SU-DHL-6 (cell line): ENCODE measurements at regions not wholly inside any gene's neighbourhood (a gene's known extent, or its start where the extent isn't known, plus 50 kb on each side); places are given as distances from the start of the nearest gene placed in this dataset.

ENCODE experiments used
- H2AFZ ChIP-seq: fragments of 200-600 bp; sonication (generic); 2 replicates; pipeline ENCODE4 v1.6.1; 2014; ENCODE audit warnings: low read depth, mild to moderate bottlenecking, moderate library complexity, mixed read lengths, antibody characterized with exemption, low read length; ENCODE audit not compliant: severe bottlenecking
- H3F3A ChIP-seq: fragments of 200-600 bp; shearing (Covaris generic); 2 replicates; pipeline ENCODE4 v1.6.0; 2016; ENCODE audit warnings: antibody characterized with exemption, mild to moderate bottlenecking; ENCODE audit not compliant: insufficient read depth
- H3K27ac ChIP-seq: fragments of 200-600 bp; sonication (generic); 2 replicates; pipeline ENCODE4 v1.5.1; 2016; ENCODE audit warnings: low read depth, mild to moderate bottlenecking, low read length, moderate library complexity, mixed read lengths
- H3K27me3 ChIP-seq: fragments of 200-600 bp; sonication (generic), shearing (Covaris generic); 2 replicates; pipeline ENCODE4 v1.6.0; 2014; ENCODE audit warnings: mild to moderate bottlenecking, low read length
- H3K36me3 ChIP-seq: fragments of 200-600 bp; sonication (generic); 2 replicates; pipeline ENCODE4 v1.6.1; 2014; ENCODE audit warnings: mild to moderate bottlenecking, low read length, mixed read lengths
- H3K4me2 ChIP-seq: fragments of 300-600, 200-600 bp; shearing (Covaris generic), sonication (generic); 2 replicates; pipeline ENCODE4 v1.6.0; 2014; ENCODE audit warnings: low read length, low read depth, mild to moderate bottlenecking; ENCODE audit not compliant: poor library complexity, severe bottlenecking
- H3K4me3 ChIP-seq: fragments of 200-600 bp; sonication (generic); 2 replicates; pipeline ENCODE4 v1.5.1; 2014; ENCODE audit warnings: antibody characterized with exemption, low read length, mild to moderate bottlenecking, mixed read lengths; ENCODE audit not compliant: insufficient read depth, poor library complexity, severe bottlenecking
- H3K79me2 ChIP-seq: fragments of 200-600 bp; sonication (generic); 2 replicates; pipeline ENCODE4 v1.6.1; 2014; ENCODE audit warnings: mild to moderate bottlenecking, low read length, moderate library complexity; ENCODE audit not compliant: insufficient read depth
- H3K9ac ChIP-seq: fragments of 200-600 bp; sonication (generic); 2 replicates; pipeline ENCODE4 v1.7.0; 2014; ENCODE audit warnings: mild to moderate bottlenecking, low read length
- H3K9me2 ChIP-seq: fragments of 200-600 bp; sonication (generic); replicated peaks from 2 replicates; pipeline ENCODE4 v1.6.1; 2014; ENCODE audit warnings: low read length; ENCODE audit not compliant: insufficient read depth
- H3K9me3 ChIP-seq: fragments of 200-600 bp; sonication (generic); 2 replicates; pipeline ENCODE4 v1.6.1; 2014; ENCODE audit warnings: low read length, mixed read lengths; ENCODE audit not compliant: insufficient read depth
- H4K20me1 ChIP-seq: fragments of 200-600 bp; sonication (generic); 2 replicates; pipeline ENCODE4 v1.6.1; 2014; ENCODE audit warnings: low read depth, mild to moderate bottlenecking, antibody characterized with exemption, low read length, moderate library complexity, mixed read lengths
- CTCF ChIP-seq: fragments of 200-600 bp; sonication (generic); IDR thresholded peaks from one replicate; pipeline ENCODE4 v1.5.1; 2017; ENCODE audit warnings: antibody characterized with exemption, mild to moderate bottlenecking, low read length, moderate library complexity; ENCODE audit not compliant: insufficient read depth, poor library complexity, severe bottlenecking
- EZH2phosphoT487 ChIP-seq: fragments of 200-600 bp; sonication (generic), shearing (Covaris generic); conservative IDR thresholded peaks from 2 replicates; pipeline ENCODE4 v1.6.1; 2018; ENCODE audit warnings: mild to moderate bottlenecking, antibody characterized with exemption, low read length, moderate library complexity, mixed read lengths

- H3K36me3 ChIP-seq = no peaks in the 10 kb centered on the region
- H3K4me2 ChIP-seq = no peak overlapping the region
- no peak for TF ChIP-seq EZH2phosphoT487
- TF ChIP-seq CTCF = no peak
- H3K79me2 ChIP-seq = no peaks in the 10 kb centered on the region
- no peaks in the 10 kb centered on the region for H4K20me1 ChIP-seq
- no peak overlapping the region for H3K9ac ChIP-seq
- H3K27me3 ChIP-seq = no peaks in the 10 kb centered on the region
- no peaks in the 10 kb centered on the region for H3K9me3 ChIP-seq
- H3F3A ChIP-seq = no peaks in the 10 kb centered on the region
- no peak overlapping the region for H2AFZ ChIP-seq
- no peak overlapping the region for H3K4me3 ChIP-seq
- no peak overlapping the region for H3K27ac ChIP-seq
- H3K9me2 ChIP-seq = no peaks in the 10 kb centered on the region
Measured at GRCh38 chr5:54725391-54726280, 208.1 kb downstream of the SNX18 start.

GRCh38 chr5:54722846-54723433, 205.4 kb downstream of the SNX18 start:
- no peaks in the 10 kb centered on the region for H3K9me2 ChIP-seq
- no peak overlapping the region for H3K9ac ChIP-seq
- H2AFZ ChIP-seq = no peak overlapping the region
- H3K4me2 ChIP-seq = no peak overlapping the region
- no peaks in the 10 kb centered on the region for H3K9me3 ChIP-seq
- H4K20me1 ChIP-seq = no peaks in the 10 kb centered on the region
- no peak overlapping the region for H3K4me3 ChIP-seq
- H3K79me2 ChIP-seq = no peaks in the 10 kb centered on the region
- H3F3A ChIP-seq = no peaks in the 10 kb centered on the region
- H3K27ac ChIP-seq = no peak overlapping the region
- no peak for TF ChIP-seq CTCF
- no peak for TF ChIP-seq EZH2phosphoT487
- no peaks in the 10 kb centered on the region for H3K36me3 ChIP-seq
- H3K27me3 ChIP-seq = no peaks in the 10 kb centered on the region

GRCh38 chr5:54721951-54722654, 204.5 kb downstream of the SNX18 start:
- H4K20me1 ChIP-seq = no peaks in the 10 kb centered on the region
- H3F3A ChIP-seq = no peaks in the 10 kb centered on the region
- TF ChIP-seq CTCF (no peak), EZH2phosphoT487 (no peak)
- no peak overlapping the region for H2AFZ ChIP-seq
- H3K36me3 ChIP-seq = no peaks in the 10 kb centered on the region
- no peak overlapping the region for H3K4me3 ChIP-seq
- no peaks in the 10 kb centered on the region for H3K9me3 ChIP-seq
- no peaks in the 10 kb centered on the region for H3K79me2 ChIP-seq
- H3K27ac ChIP-seq = no peak overlapping the region
- no peak overlapping the region for H3K9ac ChIP-seq
- no peak overlapping the region for H3K4me2 ChIP-seq
- no peaks in the 10 kb centered on the region for H3K27me3 ChIP-seq
- no peaks in the 10 kb centered on the region for H3K9me2 ChIP-seq
